Stimulated activated CD4-positive, alpha-beta T cell treated with anti-CD3 and anti-CD28 coated beads, Interleukin-4, amount 100 ng/mL, for 4 hours (primary cell): ENCODE measurements at regions not wholly inside any gene's neighbourhood (a gene's known extent, or its start where the extent isn't known, plus 50 kb on each side); places are given as distances from the start of the nearest gene placed in this dataset.
A peak's percentile ranks its signal among the peaks of the same experiment; 100 is the strongest.

Experiments
- DNase-seq, 2 experiments: peaks; one replicate each; pipeline ENCODE4 v3.0.0-alpha.2; 2020

DNA sequence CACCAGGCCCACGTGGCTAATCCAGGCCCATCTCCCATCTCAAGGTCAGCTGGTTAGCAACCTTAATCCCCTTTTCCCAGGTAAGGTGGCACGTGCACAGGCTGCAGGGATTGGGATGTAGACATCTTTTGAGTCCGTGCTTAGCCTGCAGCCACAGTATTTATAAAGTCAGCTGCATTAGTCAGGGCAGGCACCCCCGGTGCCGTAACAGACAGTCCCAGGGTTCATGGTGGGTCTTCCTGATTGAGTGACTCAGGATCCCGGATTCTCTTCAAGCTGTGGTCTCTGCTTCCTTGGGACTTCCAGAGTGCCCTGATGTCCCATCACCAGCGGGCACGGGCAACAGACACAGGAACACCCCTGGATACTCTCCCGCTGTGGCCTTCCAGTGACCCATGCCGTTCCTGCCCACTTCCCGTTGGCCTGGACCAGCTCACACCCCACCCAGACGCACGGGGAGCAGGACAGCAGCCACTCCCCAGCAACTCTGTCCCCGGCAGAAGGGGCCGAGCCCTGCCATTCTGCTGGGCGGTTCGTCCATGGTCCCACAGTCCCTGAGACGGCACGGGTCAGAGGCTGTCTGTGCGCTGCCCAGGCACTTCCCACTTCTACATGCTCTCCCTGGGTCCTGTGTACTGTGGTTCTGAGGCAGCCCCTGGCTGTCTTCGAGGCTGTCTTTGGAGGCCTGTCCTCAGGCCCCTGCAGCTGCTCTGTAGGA lies 248.6 kb upstream of the GSE1 start:
- DNase-seq: no peak

DNA sequence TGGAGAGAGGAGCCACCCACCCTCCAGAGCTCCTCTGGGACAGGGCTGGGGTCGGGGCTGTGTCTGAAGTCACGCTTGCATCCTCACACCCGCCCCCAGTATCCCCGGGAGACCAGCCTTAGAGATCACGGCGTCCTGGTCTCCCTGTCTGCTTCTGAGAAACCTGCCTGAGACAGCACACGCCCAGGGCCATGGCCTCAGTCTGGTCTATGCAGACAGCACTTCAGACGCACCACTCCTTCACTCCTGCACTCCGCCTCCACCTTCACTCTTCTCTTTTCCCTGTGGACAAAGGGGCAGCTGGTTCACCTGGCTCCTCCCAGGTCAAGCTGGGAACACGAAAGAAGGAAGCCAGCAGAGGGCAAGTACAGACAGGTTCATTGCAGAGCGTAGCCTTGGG lies 248.0 kb upstream of the GSE1 start:
- DNase-seq: no peak

DNA sequence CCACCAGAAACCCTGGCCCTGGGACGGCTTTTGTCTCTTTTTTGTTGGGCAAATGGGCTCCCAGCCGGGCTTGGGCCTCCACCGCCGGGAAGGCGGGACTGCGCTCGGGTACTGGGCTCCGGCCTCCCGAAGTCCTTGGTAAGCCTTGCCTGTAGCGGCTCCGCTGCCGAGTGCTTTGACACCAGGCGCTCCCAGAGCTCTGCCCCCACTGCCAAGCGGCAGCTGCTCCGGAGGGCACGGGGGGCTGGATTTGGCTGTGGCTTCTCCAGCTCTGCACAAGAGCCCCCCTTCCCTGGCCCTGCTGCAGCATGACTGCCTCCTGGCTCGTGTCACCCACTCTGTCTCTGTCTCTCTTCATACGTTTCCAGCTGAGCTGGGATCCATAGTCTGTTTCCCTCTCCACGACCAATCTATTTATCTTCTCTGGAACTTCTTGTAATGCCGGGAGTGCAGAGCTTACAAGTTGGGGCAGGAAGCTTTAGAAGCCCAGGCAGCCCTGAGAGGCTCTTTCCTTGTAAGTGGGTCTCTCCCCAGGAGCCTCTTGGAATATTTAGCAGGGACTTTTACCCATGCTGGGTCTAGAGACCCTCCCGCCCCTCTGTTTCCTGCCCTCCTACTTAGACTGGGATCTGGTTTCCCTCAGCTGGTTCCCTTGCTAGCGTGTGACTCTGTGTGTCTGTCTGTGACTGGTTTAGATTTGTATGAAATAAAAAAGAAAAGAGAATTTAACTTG lies 246.9 kb upstream of the GSE1 start:
- no peak for DNase-seq

DNA sequence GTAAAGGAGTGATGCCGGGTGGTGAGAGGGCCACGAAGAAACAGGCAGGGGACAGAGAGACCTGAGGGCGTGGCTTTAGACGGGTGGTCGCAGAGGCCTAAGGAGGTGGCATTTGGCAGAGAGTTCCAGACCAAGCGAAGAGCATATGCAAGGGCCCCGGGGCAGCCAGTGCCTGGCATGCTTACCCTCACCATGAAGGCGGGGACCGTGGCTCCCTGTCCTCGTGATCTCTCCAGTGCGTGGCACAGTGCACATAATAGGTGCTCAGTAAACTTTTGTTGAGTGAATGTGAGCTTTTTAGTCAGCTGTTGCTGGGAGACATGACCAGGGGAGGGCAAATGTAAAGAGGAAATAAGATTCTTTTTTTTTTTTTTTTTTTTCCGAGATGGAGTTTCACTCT lies 245.6 kb upstream of the GSE1 start:
- no peak for DNase-seq

DNA sequence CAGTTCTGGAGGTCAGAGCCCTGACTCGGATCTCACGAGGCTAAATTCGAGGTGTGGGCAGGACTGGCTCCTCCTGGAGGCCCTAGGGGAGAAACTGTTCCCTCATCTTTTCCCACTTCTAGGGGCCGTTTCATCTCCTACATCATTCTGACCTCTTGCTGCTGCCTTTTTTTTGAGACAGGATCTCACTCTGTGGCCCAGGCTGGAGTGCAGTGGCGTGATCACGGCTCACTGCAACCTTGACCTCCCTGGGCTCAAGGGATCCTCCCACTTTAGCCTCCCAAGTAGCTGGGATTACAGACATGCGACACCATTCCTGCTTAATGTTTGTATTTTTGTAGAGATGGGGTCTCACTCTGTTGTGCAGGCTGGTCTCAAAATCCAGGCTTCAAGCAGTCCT lies 244.1 kb upstream of the GSE1 start:
- no peak for DNase-seq

DNA sequence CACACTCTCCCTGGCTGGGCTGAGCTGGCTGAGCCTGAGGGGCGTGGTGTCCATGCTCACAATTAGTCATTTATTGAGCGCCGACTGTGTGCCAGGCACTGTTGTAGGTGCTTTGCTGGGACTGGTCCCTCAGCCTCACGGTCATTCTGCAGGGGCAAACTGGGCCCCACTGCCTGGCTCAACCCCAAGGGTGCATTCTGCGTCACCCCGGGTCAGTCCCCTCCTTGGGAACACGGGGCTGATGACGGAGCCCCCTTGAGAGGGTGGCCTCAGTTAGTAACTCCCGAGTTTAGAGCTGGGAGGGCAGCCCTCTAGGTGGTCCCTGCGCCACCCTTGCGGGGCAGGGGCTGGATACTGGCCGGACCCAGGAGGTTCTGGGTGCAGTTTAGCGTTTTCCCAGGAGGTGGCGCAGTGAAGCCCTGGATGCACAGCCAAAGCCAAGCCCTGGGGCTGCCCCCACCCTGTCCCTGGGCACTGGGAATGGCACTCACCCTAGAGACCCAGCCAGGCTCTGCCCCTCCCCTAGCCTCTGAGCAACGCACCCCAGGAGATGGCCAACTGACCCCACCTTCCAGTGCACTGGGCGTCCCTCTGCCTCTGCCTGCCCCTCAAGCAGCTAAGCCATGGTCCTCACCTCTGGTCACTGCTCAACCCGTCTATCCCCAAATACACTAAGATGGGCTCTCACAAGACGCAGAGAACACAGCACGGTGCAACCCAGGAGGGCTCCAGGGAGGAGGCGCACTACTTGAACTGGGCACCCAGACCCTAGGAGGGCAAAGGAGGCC lies 243.2 kb upstream of the GSE1 start:
- DNase-seq: peak; percentile 17 to 55

DNA sequence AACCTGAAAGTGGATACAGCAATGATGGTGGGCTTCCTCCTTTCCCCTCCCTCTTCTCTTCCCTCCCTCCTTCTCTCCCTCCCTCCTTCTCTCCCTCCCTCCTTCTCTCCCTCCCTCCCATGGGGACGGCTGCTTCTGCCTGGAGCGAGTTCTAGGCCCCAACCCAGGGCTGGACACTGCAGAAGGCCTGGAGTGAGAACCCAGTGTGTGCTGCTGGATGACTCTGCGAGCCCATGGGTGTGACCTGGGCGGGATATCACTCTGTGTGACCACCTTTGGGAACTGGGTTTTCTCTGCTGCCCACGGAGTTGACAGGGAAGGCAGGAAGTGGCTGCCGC lies 242.6 kb upstream of the GSE1 start:
- DNase-seq: no peak

DNA sequence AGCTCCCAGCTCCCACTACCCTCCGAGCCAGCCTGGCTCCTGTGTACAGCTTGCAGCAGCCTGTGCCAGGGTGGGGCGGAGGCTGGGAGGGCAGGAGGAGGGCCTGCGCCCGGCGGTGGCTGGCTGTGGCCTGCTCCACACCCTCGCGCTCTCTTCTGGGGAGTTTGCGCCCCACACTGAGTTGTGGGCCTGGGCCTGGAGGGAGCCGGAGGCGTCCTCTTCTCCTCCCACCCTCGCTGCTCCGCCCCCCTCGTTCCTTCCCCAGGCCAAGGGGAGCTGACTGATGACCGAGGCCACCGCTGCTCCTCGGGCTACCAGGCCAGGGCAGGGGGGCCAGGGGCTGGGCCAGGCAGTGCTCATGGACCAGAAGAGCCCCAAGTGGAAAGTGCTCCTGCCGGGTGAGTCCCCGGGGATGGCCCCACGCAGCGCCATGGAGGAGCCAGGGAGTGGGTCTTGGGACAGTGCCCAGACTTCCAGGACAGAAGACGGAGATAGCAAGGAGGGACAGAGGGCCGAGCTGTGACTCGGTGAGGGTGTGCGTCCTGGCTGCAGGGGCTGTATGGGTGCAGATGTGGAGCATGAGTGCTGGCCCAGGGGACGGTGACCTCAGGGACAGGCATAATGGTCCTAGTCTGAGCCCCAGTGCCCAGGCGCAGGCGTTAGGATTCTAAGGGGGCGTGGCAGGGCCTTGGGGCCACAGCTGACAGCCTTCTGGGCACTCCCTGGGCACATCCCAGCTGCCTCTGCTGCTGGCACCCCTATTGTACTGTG lies 242.1 kb upstream of the GSE1 start:
- DNase-seq: no peak

DNA sequence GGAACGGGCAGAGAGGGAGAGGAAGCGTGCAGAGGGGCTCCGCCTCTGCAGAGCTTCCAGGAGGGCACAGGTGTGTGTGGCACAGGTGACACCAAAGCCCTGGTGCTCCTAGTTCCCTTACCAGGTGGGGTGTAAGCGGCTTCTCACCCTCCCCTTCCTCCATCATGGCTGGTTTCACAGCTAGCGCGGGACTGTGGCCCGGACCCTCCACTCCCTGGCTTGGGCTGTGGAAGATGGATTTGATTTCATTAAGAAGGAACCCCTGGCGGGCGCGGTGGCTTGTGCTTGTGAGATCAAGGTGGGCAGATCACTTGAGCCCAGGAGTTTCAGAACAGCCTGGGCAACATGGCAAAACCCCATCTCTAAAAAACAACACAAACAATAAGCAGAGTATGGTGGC lies 241.2 kb upstream of the GSE1 start:
- no peak for DNase-seq

DNA sequence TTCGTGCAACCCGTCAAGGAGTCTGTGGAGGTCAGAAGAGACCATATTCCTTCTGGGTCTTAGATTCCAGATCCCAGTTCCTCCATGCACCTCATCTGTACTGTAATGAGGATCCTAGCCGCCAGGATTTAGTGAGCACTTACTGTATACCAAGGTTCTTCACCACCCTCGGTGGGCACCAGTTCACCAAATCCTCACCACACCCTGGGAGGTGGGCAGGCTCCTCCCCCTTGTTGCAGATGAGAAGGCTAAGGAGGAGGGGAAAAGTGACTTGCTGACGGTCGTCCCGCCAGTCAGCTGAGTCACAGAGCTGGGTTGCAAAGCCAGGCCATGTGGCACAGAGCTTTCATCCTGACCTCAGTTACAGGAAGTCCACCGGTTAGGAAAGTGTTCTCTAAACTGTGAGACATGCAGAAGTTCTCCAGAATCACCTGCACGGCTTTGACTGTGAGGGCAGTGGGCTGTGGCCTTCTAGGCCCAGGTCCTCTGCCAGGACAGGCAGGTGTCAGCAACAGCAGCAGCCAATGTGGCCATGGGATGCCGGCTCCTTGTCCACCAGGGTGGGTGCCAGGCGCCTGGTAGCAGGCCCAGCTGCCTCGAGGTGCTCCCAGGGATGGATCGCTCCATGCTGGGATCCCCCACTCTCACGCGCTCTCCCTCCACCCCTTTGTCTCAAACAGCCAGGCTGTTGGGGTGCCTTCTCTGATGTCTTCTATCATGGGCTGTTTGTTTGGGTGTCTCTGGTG lies 240.3 kb upstream of the GSE1 start:
- DNase-seq: peak in 1 of 2 experiments; percentile 42

DNA sequence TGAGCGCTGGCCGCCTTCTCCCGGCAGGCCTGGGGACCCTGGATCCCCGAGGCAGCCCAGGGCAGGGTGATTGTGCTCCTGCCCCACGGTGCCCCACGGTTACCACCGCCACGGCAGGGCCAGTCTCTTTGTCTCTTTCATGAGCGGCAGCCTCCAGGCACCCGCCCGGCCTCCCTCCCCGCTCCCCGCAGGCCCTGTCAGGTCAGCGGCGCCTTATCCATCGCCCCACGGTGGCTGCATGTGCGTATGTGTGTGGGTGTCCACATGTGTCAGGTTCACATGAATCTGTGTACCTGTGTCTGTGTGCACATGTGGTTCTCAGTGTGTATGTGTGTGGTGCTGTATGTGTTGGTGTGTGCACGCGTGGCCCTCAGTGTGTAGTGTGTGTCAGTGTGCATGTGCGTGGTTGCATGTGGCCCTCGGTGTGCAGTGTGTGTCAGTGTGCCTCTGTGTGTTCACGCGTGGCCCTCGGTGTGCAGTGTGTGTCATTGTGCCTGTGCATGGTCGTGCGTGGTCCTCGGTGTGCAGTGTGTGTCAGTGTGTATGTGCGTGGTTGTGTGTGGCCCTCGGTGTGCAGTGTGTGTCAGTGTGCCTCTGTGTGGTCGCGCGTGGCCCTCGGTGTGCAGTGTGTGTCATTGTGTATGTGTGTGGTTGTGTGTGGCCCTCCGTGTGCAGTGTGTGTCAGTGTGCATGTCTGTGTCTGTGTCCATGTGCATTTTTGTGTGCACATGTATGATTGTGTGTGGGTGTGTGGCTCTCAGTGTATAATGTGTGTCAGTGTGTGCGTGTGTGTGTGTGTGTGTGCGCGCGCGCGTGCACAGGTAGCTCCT lies 239.2 kb upstream of the GSE1 start:
- no peak for DNase-seq

DNA sequence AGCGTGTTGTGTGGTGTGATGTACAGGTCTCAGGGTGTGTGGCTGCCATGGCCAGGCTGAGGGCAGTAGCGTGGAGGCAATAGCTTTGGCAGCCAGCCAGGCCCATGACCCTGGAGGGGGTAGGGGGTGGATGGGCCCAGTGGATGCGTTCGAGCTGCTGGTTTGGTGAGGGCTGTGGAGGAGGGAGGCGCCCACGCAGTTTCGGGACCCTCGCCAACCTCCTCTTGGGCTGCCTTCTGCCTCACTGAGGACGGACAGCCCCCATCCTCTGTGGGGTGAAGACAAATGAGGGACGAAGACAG lies 238.6 kb upstream of the GSE1 start:
- DNase-seq: no peak

DNA sequence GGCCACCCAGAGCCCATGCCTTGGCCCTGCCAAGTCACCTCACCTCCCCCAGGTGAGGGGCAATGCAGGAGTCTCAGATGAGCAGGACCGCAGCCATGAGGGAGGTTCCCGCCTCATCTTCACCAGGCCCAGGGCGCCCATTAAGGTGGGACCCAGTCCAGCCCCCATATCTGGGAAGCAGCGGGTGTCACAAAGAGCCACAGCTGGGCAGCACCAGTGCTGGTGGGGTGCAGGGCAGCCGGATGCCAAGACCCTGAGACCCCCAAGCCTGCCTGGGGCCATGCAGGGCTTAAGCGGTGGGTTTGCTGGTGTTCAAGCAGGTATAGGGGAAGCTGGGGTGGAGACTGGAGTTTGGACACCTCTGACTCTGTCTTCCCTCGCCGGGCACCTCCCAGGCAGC lies 237.8 kb upstream of the GSE1 start:
- DNase-seq: no peak

DNA sequence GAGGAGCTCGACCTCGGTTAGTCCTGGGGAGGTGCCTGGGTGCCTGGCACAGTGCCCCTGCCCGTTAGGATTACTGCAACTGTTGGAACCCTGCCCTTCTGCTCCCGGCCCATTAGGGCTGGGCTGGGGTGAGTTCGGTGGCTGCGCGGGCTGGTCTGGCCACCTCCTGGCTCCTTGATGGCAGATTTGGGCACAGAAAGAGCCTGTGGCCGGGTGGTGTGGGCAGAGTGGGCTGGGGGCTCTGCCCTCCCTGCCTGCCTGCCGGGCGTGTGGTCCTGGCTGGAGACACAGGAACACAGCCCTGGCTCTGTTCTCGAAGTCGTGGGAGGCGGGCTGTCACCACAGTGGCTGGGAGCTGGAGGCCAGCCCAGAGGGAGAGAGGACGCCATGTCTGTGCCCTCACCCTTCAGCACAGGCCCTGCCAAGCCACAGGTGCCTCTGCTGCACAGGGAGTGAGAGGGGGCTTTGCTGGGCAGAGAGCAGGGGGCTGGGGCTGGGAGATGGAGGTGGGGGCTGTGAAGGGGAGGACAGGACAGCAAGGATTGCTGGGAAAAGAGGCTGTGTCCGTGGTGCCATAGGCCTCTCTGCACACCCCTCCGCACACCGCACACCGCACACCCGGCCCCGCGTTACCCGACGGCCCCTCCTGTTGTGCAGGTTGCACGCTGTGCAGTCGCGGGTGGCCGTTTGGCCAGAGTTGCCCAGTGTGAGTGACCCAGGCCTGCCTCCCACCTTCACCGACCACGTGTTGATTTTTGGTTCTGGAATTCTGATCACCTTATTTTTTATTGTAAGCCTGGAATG lies 236.6 kb upstream of the GSE1 start:
- no peak for DNase-seq

DNA sequence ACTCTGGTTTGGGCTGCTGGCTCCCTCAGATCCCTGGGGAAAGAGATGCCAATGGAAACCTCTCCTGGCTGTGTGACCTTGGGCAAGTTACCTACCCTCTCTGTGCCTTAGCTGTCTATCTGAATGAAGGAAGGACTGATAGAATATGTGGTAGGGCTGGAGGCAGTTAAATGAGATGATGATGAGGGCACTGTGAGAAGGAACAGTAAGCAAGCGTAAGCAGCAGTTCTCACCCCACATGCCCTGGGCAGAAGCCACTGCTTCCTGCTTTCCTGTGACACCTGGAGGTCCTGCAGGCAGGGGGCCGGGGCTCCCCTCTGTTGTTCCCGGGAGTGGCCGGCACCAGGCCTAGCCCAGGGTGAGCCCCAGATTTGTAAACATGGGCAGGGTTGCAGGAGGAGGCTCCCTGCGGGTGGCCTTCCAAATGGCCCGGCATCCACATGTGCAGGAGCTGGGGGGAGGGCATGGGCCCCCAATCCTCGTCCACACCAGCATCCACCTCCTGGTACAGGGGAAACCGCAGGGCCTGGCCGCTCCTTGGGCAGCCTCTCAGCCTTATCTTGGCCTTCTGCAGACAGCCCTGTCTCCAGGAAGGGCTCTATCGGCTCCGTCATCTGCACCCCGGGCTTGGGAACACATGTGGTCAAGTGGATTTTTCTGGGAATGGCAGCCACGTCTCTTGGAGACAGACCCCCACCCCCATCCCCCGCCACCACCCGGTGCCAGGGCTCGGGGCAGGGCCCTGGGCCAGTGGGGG lies 235.6 kb upstream of the GSE1 start:
- no peak for DNase-seq

DNA sequence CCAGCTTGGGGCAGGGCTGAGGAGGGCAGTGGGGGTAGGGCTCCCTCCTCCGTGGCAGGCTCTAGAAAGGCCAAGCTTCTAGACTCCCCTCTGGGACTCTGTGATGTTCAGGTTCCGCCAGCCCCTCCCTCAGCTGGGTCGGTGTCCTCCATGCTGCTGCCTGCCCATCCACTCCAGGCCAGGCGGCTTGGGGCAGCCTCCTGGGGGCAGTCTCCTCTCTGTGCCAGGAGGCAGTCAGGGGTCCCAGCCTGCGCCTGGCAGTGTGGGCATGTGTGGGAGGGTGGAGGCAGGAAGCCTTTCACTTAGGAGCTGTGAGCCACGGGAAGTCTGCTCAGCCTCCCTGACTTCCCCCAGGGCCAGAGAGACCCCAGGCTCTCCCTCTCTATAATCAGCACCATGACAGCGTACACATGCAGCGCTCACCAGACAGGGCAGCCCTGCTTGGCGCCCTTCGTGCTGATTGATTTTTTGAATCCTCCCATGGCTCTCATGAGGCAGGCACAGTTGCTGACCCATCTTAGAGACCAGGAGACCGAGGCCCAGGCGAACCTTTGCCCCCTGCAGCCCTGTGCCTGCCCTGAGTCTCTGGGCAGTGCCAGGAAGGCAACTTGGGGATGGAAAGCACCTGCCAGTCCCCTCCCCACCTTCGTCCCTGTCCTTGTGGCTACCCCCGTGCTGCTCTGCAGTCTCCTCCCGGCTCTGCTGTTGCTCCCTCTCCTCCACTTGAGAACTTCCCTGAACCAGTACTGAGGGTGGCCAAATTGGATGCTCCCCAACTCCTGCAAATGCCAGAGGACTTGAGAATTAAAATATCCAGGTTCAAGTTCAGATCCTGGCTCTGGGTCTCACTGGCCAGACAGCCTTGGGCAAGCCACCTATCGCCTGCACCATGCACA lies 234.7 kb upstream of the GSE1 start:
- no peak for DNase-seq

DNA sequence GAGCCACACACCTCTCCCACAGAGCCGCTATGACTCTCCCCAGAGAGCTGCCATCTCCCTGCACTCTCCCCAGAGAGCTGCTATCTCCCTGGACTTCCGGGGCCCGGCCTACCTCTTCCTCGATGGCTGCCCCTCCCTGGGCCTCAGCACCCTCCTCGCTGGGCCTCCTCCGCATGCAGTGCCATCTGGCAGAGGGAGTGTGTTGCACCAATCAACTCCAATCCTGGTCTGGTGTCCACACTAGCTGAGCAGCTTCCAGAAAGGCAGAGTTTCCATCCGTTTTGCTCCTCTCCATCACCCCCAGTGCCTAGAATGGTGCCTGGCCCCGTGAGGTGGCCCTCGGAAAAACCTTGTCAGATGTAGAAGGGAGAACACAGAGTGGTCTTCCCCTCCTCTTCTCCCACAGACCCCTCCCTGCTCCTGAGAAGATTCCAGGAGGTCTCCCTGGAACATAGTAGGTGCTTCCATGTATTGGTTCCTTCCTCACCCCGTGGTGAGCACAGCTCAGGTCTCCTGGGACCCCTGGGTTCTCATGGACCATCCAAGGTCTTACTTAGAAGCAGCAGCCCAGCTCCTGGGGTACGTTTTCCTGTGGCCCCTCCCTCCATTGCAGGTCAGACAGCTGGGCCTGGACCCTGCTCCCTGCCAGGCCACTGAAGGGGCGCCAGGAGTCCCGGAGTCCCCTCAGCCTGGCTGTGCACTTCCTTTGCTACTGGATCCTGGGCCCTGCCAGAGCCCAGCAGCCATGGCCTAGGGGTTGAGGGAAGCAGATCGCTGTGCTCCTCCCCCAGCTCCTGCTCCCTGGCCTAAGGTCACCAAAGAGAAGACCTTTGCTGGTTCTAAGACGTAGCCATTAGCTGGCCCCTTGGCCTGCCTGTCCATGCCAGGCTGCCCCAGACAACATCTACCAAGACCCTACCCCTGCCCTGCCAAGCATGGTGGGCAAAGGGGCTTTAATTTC lies 233.8 kb upstream of the GSE1 start:
- no peak for DNase-seq

DNA sequence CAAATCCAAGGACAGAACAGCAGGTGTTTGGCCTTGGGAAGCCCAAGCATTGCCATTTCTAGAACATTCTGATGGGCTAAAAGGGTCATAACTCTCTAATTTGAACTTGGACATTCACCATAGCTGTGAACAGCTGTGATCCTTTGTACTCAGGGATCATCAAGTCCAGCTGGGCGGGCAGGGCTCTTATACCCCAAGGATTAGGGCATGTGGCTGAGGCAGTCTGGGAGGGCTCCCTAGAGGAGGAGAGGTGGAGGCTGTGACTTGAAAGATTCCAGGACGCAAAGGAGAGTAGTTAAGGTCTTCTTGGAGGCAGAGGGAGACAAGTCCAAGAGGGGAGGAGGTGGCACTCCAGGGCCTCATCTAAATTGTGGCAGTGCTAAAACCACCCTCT lies 233.1 kb upstream of the GSE1 start:
- no peak for DNase-seq
